Stomach (tissue), 4 donors: ENCODE measurements at regions not wholly inside any gene's neighbourhood (a gene's known extent, or its start where the extent isn't known, plus 50 kb on each side); places are given as distances from the start of the nearest gene placed in this dataset.

Source experiments
- CTCF ChIP-seq, 7 experiments: fragments of 450-650 bp in 4 of 7; fragments of 200-600 bp in 3 of 7; sonication (generic) in 3 of 7; IDR thresholded peaks; one replicate each; pipeline ENCODE4 v1.5.1; 2016 to 2019; ENCODE audit warnings: antibody characterized with exemption in 7 of 7, control low read depth in 2 of 7, mild to moderate bottlenecking in 1 of 7
- EP300 ChIP-seq: sonication (generic); formaldehyde crosslinking; IDR thresholded peaks from one replicate; pipeline ENCODE4 v1.6.1; 2017; ENCODE audit warnings: antibody characterized with exemption
- POLR2A ChIP-seq, 4 donors: fragments of 450-650 bp; IDR thresholded peaks; one replicate each; pipeline ENCODE4 v1.6.1; 2016; ENCODE audit warnings: antibody characterized with exemption in 4 of 4, control low read depth in 2 of 4, mild to moderate bottlenecking in 1 of 4, moderate library complexity in 1 of 4
- POLR2AphosphoS5 ChIP-seq, 3 donors: sonication (generic); formaldehyde crosslinking; IDR thresholded peaks; one replicate each; pipeline ENCODE4 v1.6.1; 2016; ENCODE audit warnings: antibody characterized with exemption in 3 of 3

DNA sequence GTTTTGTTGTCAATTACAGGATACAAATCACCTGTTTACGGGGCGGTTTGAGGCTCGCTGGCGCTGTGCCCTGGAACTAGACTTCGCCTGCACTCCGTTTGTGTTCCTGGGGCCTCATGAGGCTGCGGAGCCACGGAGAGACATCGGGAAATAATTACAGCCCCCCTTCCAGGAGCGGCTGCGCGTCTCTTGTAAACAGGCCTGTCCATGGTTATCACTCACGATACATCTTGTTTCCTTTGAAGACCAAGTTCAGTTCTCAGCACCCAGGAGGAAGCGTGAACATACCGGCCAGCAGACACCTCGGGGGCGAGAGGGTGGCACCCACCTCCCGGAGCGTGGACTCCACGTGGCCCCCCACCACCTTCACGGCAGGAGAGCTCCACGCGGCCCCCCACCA, 297.1 kb upstream of the IRX4 start:
- TF ChIP-seq POLR2AphosphoS5 (IDR thresholded peaks at IDR 0.05) = no peak
- no peak for TF ChIP-seq CTCF (IDR thresholded peaks at IDR 0.05)
- TF ChIP-seq POLR2A (IDR thresholded peaks at IDR 0.05) = no peak
- TF ChIP-seq EP300 = no peak
